H1 (cell line): ENCODE measurements at regions not wholly inside any gene's neighbourhood (a gene's known extent, or its start where the extent isn't known, plus 50 kb on each side); places are given as distances from the start of the nearest gene placed in this dataset.

Experiments
- CTCF ChIA-PET: fragments of 300-600 bp; sonication (Branson Sonifier 250); formaldehyde crosslinking; loops from one replicate; lab custom pipeline; 2021; ENCODE audit not compliant: partially characterized antibody; lab: Charles Lee
- POLR2A ChIA-PET: fragments of 300-600 bp; sonication (Branson Sonifier 250); formaldehyde crosslinking; loops from one replicate; lab custom pipeline; 2021; ENCODE audit warnings: inconsistent platforms; ENCODE audit not compliant: partially characterized antibody; lab: Charles Lee
- DNase-seq, 2 experiments: peaks; one replicate each; pipeline versions ENCODE4 v3.0.0 to v3.0.0-alpha.2; 2010 to 2022; ENCODE audit warnings: low spot score in 2 of 2, low read depth in 1 of 2, mixed read lengths in 1 of 2
- FAIRE-seq: peaks from 2 replicates; lab custom pipeline; 2011; peaks lifted over from hg19 to GRCh38; lab: Jason Lieb, UNC
- H2AFZ ChIP-seq: 2 replicates; pipeline ENCODE4 v1.8.1; 2012; ENCODE audit warnings: low read length, inconsistent platforms
- H2AK5ac ChIP-seq: 2 replicates; pipeline ENCODE4 v1.6.1; 2013; ENCODE audit warnings: low read depth, low read length
- H2BK120ac ChIP-seq: replicated peaks from 2 replicates; pipeline ENCODE3; 2013; ENCODE audit warnings: low read depth, low read length, inconsistent platforms
- H2BK12ac ChIP-seq: 2 replicates; pipeline ENCODE4 v1.6.1; 2013; ENCODE audit warnings: low read depth, low read length
- H2BK15ac ChIP-seq: 2 replicates; pipeline ENCODE4 v1.6.1; 2013; ENCODE audit warnings: low read length
- H2BK20ac ChIP-seq: 2 replicates; pipeline ENCODE4 v1.6.1; 2013; ENCODE audit warnings: low read length
- H2BK5ac ChIP-seq: 2 replicates; pipeline ENCODE4 v1.6.1; 2013; ENCODE audit warnings: low read depth, low read length
- H3K14ac ChIP-seq: 2 replicates; pipeline ENCODE4 v1.6.1; 2013; ENCODE audit warnings: inconsistent platforms; ENCODE audit not compliant: insufficient read length
- H3K18ac ChIP-seq: 2 replicates; pipeline ENCODE4 v1.6.1; 2013; ENCODE audit warnings: low read length; ENCODE audit errors: extremely low read depth
- H3K23ac ChIP-seq: 2 replicates; pipeline ENCODE4 v1.6.1; 2013; ENCODE audit warnings: inconsistent platforms; ENCODE audit not compliant: insufficient read length
- H3K23me2 ChIP-seq: 2 replicates; pipeline ENCODE4 v1.6.1; 2013; ENCODE audit warnings: low read depth, low read length
- H3K27ac ChIP-seq: 2 replicates; pipeline ENCODE4 v1.6.1; 2011; ENCODE audit warnings: low read depth, low read length, inconsistent platforms
- H3K27me3 ChIP-seq, 4 experiments: replicated peaks in 1 of 4; 1 replicate in 1 of 4; 2 replicates in 3 of 4; pipeline versions ENCODE4 v1.6.1 to v1.8.1; 2011 to 2013; ENCODE audit warnings: low read length in 3 of 4, mild to moderate bottlenecking in 3 of 4, inconsistent platforms in 2 of 4, mixed read lengths in 2 of 4, moderate library complexity in 1 of 4; ENCODE audit not compliant: control insufficient read depth in 3 of 4, insufficient read depth in 3 of 4; ENCODE audit errors: extremely low read depth in 1 of 4
- H3K36me3 ChIP-seq, 4 experiments: 2 replicates each; pipeline versions ENCODE4 v1.6.1 to v1.8.1; 2011 to 2013; ENCODE audit warnings: mild to moderate bottlenecking in 4 of 4, low read length in 3 of 4, moderate library complexity in 2 of 4, control low read depth in 1 of 4, inconsistent platforms in 1 of 4; ENCODE audit not compliant: insufficient read depth in 4 of 4, control insufficient read depth in 2 of 4
- H3K4ac ChIP-seq: replicated peaks from 2 replicates; pipeline ENCODE3; 2013; ENCODE audit warnings: low read length, low read depth, mixed read lengths, inconsistent platforms; ENCODE audit not compliant: insufficient read length
- H3K4me1 ChIP-seq, 4 experiments: replicated peaks in 1 of 4; 1 replicate in 1 of 4; 2 replicates in 3 of 4; pipeline versions ENCODE4 v1.6.1 to v1.8.1; 2011 to 2013; ENCODE audit warnings: low read length in 3 of 4, inconsistent platforms in 2 of 4, mixed read lengths in 1 of 4; ENCODE audit not compliant: insufficient read depth in 4 of 4, control insufficient read depth in 3 of 4
- H3K4me2 ChIP-seq, 2 experiments: 2 replicates each; pipeline versions ENCODE4 v1.6.1 to v1.8.1; 2011 to 2013; ENCODE audit warnings: low read depth in 2 of 2, low read length in 2 of 2, control low read depth in 1 of 2, inconsistent platforms in 1 of 2, mild to moderate bottlenecking in 1 of 2; ENCODE audit not compliant: insufficient read depth in 1 of 2
- H3K4me3 ChIP-seq, 4 experiments: fragments of 200-600, 300-600 bp in 1 of 4; sonication (generic), shearing (Covaris generic), sonication (Bioruptor Twin) in 1 of 4; 2 replicates each; pipeline versions ENCODE4 v1.5.1 to v1.8.1; 2011 to 2016; ENCODE audit warnings: low read length in 4 of 4, low read depth in 3 of 4, control low read depth in 2 of 4, inconsistent platforms in 2 of 4, mild to moderate bottlenecking in 2 of 4, mixed read lengths in 1 of 4, moderate library complexity in 1 of 4; ENCODE audit not compliant: insufficient read depth in 2 of 4; ENCODE audit errors: extremely low read depth in 1 of 4
- H3K56ac ChIP-seq: replicated peaks from 2 replicates; pipeline ENCODE3; 2013; ENCODE audit warnings: low read depth, mild to moderate bottlenecking, mixed read lengths, low read length, inconsistent platforms; ENCODE audit not compliant: insufficient read length
- H3K79me1 ChIP-seq: 2 replicates; pipeline ENCODE4 v1.6.1; 2013; ENCODE audit warnings: low read depth, low read length, control low read depth
- H3K79me2 ChIP-seq, 2 experiments: 2 replicates each; pipeline versions ENCODE4 v1.6.1 to v1.8.1; 2012 to 2013; ENCODE audit warnings: low read length in 2 of 2, mild to moderate bottlenecking in 2 of 2, inconsistent platforms in 1 of 2; ENCODE audit not compliant: insufficient read depth in 2 of 2, control insufficient read depth in 1 of 2
- H3K9ac ChIP-seq, 4 experiments: replicated peaks in 1 of 4; 1 replicate in 1 of 4; 2 replicates in 3 of 4; pipeline versions ENCODE4 v1.6.1 to v1.8.1; 2011 to 2013; ENCODE audit warnings: low read depth in 3 of 4, low read length in 3 of 4, control low read depth in 2 of 4, mild to moderate bottlenecking in 2 of 4, moderate library complexity in 2 of 4, inconsistent platforms in 1 of 4; ENCODE audit errors: extremely low read depth in 1 of 4
- H3K9me3 ChIP-seq, 2 experiments: 2 replicates each; pipeline versions ENCODE4 v1.6.1 to v1.8.1; 2012 to 2013; ENCODE audit warnings: mild to moderate bottlenecking in 2 of 2, moderate library complexity in 2 of 2, control low read depth in 1 of 2, inconsistent platforms in 1 of 2, low read depth in 1 of 2, low read length in 1 of 2, mixed read lengths in 1 of 2; ENCODE audit not compliant: insufficient read depth in 2 of 2
- H4K20me1 ChIP-seq, 2 experiments: replicated peaks in 1 of 2; 2 replicates each; pipeline versions ENCODE3 to v1.8.1; 2011 to 2013; ENCODE audit warnings: inconsistent platforms in 2 of 2, low read length in 2 of 2, mild to moderate bottlenecking in 1 of 2; ENCODE audit not compliant: insufficient read depth in 2 of 2, control insufficient read depth in 1 of 2
- H4K5ac ChIP-seq: 2 replicates; pipeline ENCODE4 v1.6.1; 2013; ENCODE audit warnings: low read length, low read depth, mixed read lengths, inconsistent platforms; ENCODE audit not compliant: insufficient read length
- H4K8ac ChIP-seq: 2 replicates; pipeline ENCODE4 v1.8.0; 2013; ENCODE audit warnings: mild to moderate bottlenecking, moderate library complexity, low read length, inconsistent platforms; ENCODE audit not compliant: insufficient read depth; ENCODE audit errors: extremely low read depth
- H4K91ac ChIP-seq: replicated peaks from 2 replicates; pipeline ENCODE3; 2013; ENCODE audit warnings: low read length, mixed read lengths, inconsistent platforms; ENCODE audit not compliant: insufficient read length
- JUND ChIP-seq: IDR thresholded peaks from 2 replicates; pipeline ENCODE4 v1.6.1; 2011; ENCODE audit warnings: mild to moderate bottlenecking, improper control_type of control experiment, low read length
- WGBS, 2 experiments: shearing (Covaris generic) in 1 of 2; methylation state at CpG; one replicate each; pipeline versions ENCODE4 v1.1.6 to v1.1.7; 2013 to 2015; ENCODE audit warnings: low lambda C conversion rate in 2 of 2, mixed read lengths in 2 of 2, inconsistent platforms in 1 of 2, low coverage in 1 of 2, missing lambda C conversion rate in 1 of 2; ENCODE audit not compliant: insufficient replicate concordance in 2 of 2, insufficient coverage in 1 of 2, insufficient read length in 1 of 2; ENCODE audit errors: extremely low coverage in 1 of 2, missing lambda C conversion rate in 1 of 2; 5-methylcytosine and 5-hydroxymethylcytosine counted together

DNA sequence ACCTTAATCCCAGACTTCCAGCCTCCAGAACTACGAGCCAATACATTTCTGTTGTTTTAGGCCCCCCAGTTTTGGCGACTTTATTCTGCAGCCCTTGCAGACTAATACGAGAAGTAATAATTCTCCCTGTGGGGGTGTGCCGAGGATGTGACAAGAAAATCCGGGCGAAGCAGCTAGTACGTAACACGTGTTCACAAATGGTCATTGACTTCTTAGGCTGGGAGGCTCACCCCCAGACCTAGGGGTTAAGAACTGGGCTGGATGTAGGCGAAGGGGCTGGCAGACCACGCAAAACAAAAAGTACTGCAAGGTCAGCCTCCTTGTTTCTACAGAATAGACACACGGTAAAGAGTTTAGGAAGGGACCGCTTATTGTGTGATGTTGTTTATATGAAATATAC lies 69.8 kb upstream of the ESRRB start:
- no peak overlapping the region for H3K9ac ChIP-seq
- no peaks in the 10 kb centered on the region for H4K20me1 ChIP-seq
- no peak overlapping the region for H3K23ac ChIP-seq
- H3K79me2 ChIP-seq, result no peaks in the 10 kb centered on the region
- 89% methylated on average over 12 of the region's 12 CpGs; no CpG with 5 or more reads in 1 of the 2 experiments for WGBS, 2 experiments
- no peak overlapping the region for H3K4me3 ChIP-seq
- no peak overlapping the region for H2BK20ac ChIP-seq
- H2BK12ac ChIP-seq, result no peak overlapping the region
- ChIA-PET POLR2A (no interaction called here), CTCF (interaction anchor here (1.2 to 1.9 kb wide), 3 partner anchors 16 to 255 kb away, joined by 3 to 5 read pairs (median 4); no protein-coding TSS in a partner anchor)
- no peak overlapping the region for H3K18ac ChIP-seq
- DNase-seq, result peak in 1 of 2 experiments; percentile 20
- H3K14ac ChIP-seq, result no peak overlapping the region
- H2AFZ ChIP-seq, result no peak overlapping the region
- no peak for FAIRE-seq
- no peak overlapping the region for H3K4me2 ChIP-seq
- TF ChIP-seq JUND, result no peak
- H3K27ac ChIP-seq, result no peak overlapping the region
- peaks cover 5% of the 10 kb centered on the region; the same call in 1 of the 2 replicates for H3K23me2 ChIP-seq
- no peak overlapping the region for H2AK5ac ChIP-seq
- no peak overlapping the region for H3K4ac ChIP-seq
- peaks cover 3 to 24% (median 17%) of the 10 kb centered on the region in 4 experiments for H3K27me3 ChIP-seq
- H3K4me1 ChIP-seq, result peaks cover 2 to 5% (median 4%) of the 10 kb centered on the region in 4 experiments; a peak in 6 of 7 replicates
- H4K8ac ChIP-seq, result no peak overlapping the region
- no peak overlapping the region for H3K56ac ChIP-seq
- no peaks in the 10 kb centered on the region for H3K36me3 ChIP-seq
- H2BK15ac ChIP-seq, result no peak overlapping the region
- no peak overlapping the region for H2BK5ac ChIP-seq
- no peak overlapping the region for H4K91ac ChIP-seq
- no peaks in the 10 kb centered on the region for H3K9me3 ChIP-seq
- no peak overlapping the region for H2BK120ac ChIP-seq
- no peaks in the 10 kb centered on the region for H3K79me1 ChIP-seq
- no peak overlapping the region for H4K5ac ChIP-seq
